ENCODE measurements at regions not wholly inside any gene's neighbourhood (a gene's known extent, or its start where the extent isn't known, plus 50 kb on each side); places are given as distances from the start of the nearest gene placed in this dataset.

DNA sequence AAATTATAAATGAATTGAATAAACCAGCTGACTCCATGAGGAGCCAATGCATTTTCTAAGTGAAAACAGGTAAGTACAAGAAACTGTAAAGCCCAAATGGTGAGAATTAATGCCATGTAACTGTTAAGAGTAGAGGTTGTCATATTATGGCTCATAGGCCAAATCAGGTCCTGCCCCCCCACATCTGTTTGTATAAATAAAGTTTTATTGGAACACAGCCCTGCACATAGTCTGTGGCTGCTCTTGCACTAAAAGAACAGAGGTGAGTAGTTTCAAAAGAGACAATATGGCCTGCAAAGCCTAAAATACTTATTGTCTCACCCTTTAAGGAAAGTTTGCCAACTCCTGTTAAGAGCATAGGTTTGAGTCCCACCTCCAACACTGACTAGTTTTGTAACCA is 140.5 kb upstream of the SRRM4 start:
- H3K4me2 ChIP-seq (ENCODE audit: low read depth, low read length, poor library complexity, severe bottlenecking), result no peak overlapping the region
- no peaks in the 10 kb centered on the region for H3K79me2 ChIP-seq (ENCODE audit: insufficient read depth, low read length)
- TF ChIP-seq, protein P1, sequence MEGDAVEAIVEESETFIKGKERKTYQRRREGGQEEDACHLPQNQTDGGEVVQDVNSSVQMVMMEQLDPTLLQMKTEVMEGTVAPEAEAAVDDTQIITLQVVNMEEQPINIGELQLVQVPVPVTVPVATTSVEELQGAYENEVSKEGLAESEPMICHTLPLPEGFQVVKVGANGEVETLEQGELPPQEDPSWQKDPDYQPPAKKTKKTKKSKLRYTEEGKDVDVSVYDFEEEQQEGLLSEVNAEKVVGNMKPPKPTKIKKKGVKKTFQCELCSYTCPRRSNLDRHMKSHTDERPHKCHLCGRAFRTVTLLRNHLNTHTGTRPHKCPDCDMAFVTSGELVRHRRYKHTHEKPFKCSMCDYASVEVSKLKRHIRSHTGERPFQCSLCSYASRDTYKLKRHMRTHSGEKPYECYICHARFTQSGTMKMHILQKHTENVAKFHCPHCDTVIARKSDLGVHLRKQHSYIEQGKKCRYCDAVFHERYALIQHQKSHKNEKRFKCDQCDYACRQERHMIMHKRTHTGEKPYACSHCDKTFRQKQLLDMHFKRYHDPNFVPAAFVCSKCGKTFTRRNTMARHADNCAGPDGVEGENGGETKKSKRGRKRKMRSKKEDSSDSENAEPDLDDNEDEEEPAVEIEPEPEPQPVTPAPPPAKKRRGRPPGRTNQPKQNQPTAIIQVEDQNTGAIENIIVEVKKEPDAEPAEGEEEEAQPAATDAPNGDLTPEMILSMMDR (conservative IDR thresholded peaks at IDR 0.05; ENCODE audit: low read length), result no peak
- TF ChIP-seq EZH2phosphoT487 (IDR thresholded peaks at IDR 0.05; ENCODE audit: borderline replicate concordance), result no peak
- H3K4me1 ChIP-seq (ENCODE audit: insufficient read depth, low read length, poor library complexity, severe bottlenecking), result no peaks in the 10 kb centered on the region
- H3K36me3 ChIP-seq (ENCODE audit: insufficient read depth, low read length), result no peaks in the 10 kb centered on the region
- H4K20me1 ChIP-seq (ENCODE audit: insufficient read depth, low read length, poor library complexity, severe bottlenecking), result no peaks in the 10 kb centered on the region
- H3K27me3 ChIP-seq (ENCODE audit: insufficient read depth, low read length, poor library complexity, severe bottlenecking), result no peaks in the 10 kb centered on the region
- H3F3A ChIP-seq (ENCODE audit: low read depth), result no peaks in the 10 kb centered on the region
- no peaks in the 10 kb centered on the region for H3K9me2 ChIP-seq (replicated peaks; ENCODE audit: low read depth, low read length)
- no peaks in the 10 kb centered on the region for H3K9me3 ChIP-seq (ENCODE audit: insufficient read depth, low read depth, low read length)
- no peak overlapping the region for H3K9ac ChIP-seq (ENCODE audit: low read depth, low read length, poor library complexity, severe bottlenecking)
- no peak overlapping the region for H3K4me3 ChIP-seq (ENCODE audit: low read length, poor library complexity, severe bottlenecking)
- H2AFZ ChIP-seq (ENCODE audit: low read length), result no peak overlapping the region

DNA sequence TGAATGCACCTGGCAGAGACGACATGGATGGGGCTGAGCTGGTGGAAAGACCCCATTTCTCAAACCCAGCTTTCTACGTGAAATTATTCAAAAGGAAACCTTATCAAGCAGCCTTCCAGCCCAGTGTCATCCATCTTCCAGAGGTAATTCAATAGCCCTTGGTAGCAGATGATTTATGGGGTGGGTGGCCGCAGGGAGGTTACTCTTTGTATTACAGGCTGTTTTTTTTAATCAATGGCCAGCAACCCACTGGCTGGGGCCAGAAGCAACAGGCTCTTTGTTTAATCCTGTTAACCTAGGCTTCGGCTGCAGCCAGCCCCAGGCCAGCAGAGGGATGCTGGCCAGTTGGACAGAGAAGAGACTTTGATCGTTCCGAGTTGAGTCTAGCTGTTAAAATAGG is 139.8 kb upstream of the SRRM4 start:
- H4K20me1 ChIP-seq (ENCODE audit: insufficient read depth, low read length, poor library complexity, severe bottlenecking), result no peaks in the 10 kb centered on the region
- no peaks in the 10 kb centered on the region for H3K9me2 ChIP-seq (replicated peaks; ENCODE audit: low read depth, low read length)
- no peaks in the 10 kb centered on the region for H3K36me3 ChIP-seq (ENCODE audit: insufficient read depth, low read length)
- H3K79me2 ChIP-seq (ENCODE audit: insufficient read depth, low read length), result no peaks in the 10 kb centered on the region
- no peak overlapping the region for H3K4me2 ChIP-seq (ENCODE audit: low read depth, low read length, poor library complexity, severe bottlenecking)
- H3K9me3 ChIP-seq (ENCODE audit: insufficient read depth, low read depth, low read length), result no peaks in the 10 kb centered on the region
- H3K9ac ChIP-seq (ENCODE audit: low read depth, low read length, poor library complexity, severe bottlenecking), result no peak overlapping the region
- H2AFZ ChIP-seq (ENCODE audit: low read length), result no peak overlapping the region
- no peaks in the 10 kb centered on the region for H3K4me1 ChIP-seq (ENCODE audit: insufficient read depth, low read length, poor library complexity, severe bottlenecking)
- H3F3A ChIP-seq (ENCODE audit: low read depth), result no peaks in the 10 kb centered on the region
- TF ChIP-seq, protein P1 (conservative IDR thresholded peaks at IDR 0.05; ENCODE audit: low read length), result no peak
- no peak for TF ChIP-seq EZH2phosphoT487 (IDR thresholded peaks at IDR 0.05; ENCODE audit: borderline replicate concordance)
- H3K27me3 ChIP-seq (ENCODE audit: insufficient read depth, low read length, poor library complexity, severe bottlenecking), result no peaks in the 10 kb centered on the region
- H3K4me3 ChIP-seq (ENCODE audit: low read length, poor library complexity, severe bottlenecking), result no peak overlapping the region

DNA sequence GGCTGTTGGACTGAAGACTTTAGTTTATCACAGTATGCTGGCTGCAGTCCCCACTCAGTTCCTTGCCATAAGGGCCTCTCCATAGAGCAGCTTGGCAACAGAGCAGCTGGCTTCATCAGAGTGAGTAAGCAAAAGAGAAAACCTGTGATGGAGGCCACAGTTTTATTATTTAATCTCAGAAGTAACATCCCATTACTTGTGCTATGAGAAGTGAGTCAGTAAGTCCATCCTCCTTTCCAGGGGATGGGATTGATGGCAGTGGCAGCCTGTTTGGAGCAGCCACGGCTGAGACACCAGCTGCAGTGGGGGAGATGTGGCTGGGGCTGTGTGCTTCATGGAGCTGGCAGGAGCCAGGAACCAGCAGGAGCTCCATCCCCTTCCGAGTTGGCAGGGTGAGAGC is 138.5 kb upstream of the SRRM4 start:
- Histone ChIP-seq H3K4me3 (ENCODE audit: low read length, poor library complexity, severe bottlenecking) (no peak overlapping the region), H3K79me2 (ENCODE audit: insufficient read depth, low read length) (no peaks in the 10 kb centered on the region), H3K36me3 (ENCODE audit: insufficient read depth, low read length) (no peaks in the 10 kb centered on the region), H4K20me1 (ENCODE audit: insufficient read depth, low read length, poor library complexity, severe bottlenecking) (no peaks in the 10 kb centered on the region), H2AFZ (ENCODE audit: low read length) (no peak overlapping the region), H3K4me1 (ENCODE audit: insufficient read depth, low read length, poor library complexity, severe bottlenecking) (no peaks in the 10 kb centered on the region), H3K4me2 (ENCODE audit: low read depth, low read length, poor library complexity, severe bottlenecking) (no peak overlapping the region), H3K9me3 (ENCODE audit: insufficient read depth, low read depth, low read length) (no peaks in the 10 kb centered on the region), H3K9me2 (replicated peaks; ENCODE audit: low read depth, low read length) (no peaks in the 10 kb centered on the region), H3K9ac (ENCODE audit: low read depth, low read length, poor library complexity, severe bottlenecking) (no peak overlapping the region), H3F3A (ENCODE audit: low read depth) (no peaks in the 10 kb centered on the region), H3K27me3 (ENCODE audit: insufficient read depth, low read length, poor library complexity, severe bottlenecking) (no peaks in the 10 kb centered on the region)
- TF ChIP-seq, protein P1 (conservative IDR thresholded peaks at IDR 0.05; ENCODE audit: low read length), result no peak
- TF ChIP-seq EZH2phosphoT487 (IDR thresholded peaks at IDR 0.05; ENCODE audit: borderline replicate concordance), result no peak
